Loucy (cell line): ENCODE measurements at regions not wholly inside any gene's neighbourhood (a gene's known extent, or its start where the extent isn't known, plus 50 kb on each side); places are given as distances from the start of the nearest gene placed in this dataset.

Experiments
- H2AFZ ChIP-seq: fragments of 200-600 bp; sonication (generic); 2 replicates; pipeline ENCODE4 v1.6.0; 2016; ENCODE audit warnings: antibody characterized with exemption, mild to moderate bottlenecking, low read length, moderate library complexity
- H3F3A ChIP-seq: fragments of 200-600 bp; 2 replicates; pipeline ENCODE4 v1.6.0; 2016; ENCODE audit warnings: antibody characterized with exemption, low read depth, mild to moderate bottlenecking
- H3K27me3 ChIP-seq: fragments of 200-600 bp; sonication (generic); 2 replicates; pipeline ENCODE4 v1.6.1; 2014; ENCODE audit warnings: low read length, mild to moderate bottlenecking; ENCODE audit not compliant: insufficient read depth, poor library complexity, severe bottlenecking
- H3K36me3 ChIP-seq: fragments of 200-600 bp; sonication (generic); 2 replicates; pipeline ENCODE4 v1.6.1; 2016; ENCODE audit warnings: low read length; ENCODE audit not compliant: insufficient read depth
- H3K4me1 ChIP-seq: fragments of 200-600 bp; sonication (generic); 2 replicates; pipeline ENCODE4 v1.5.1; 2014; ENCODE audit warnings: low read length, mild to moderate bottlenecking; ENCODE audit not compliant: insufficient read depth, poor library complexity, severe bottlenecking
- H3K4me2 ChIP-seq: fragments of 200-600 bp; sonication (generic); 2 replicates; pipeline ENCODE4 v1.6.0; 2014; ENCODE audit warnings: antibody characterized with exemption, low read length, low read depth, mild to moderate bottlenecking; ENCODE audit not compliant: poor library complexity, severe bottlenecking
- H3K4me3 ChIP-seq: fragments of 200-600 bp; sonication (generic); 2 replicates; pipeline ENCODE4 v1.5.1; 2014; ENCODE audit warnings: low read length, mild to moderate bottlenecking, mixed read lengths; ENCODE audit not compliant: poor library complexity, severe bottlenecking
- H3K79me2 ChIP-seq: fragments of 200-600 bp; sonication (generic); 2 replicates; pipeline ENCODE4 v1.6.1; 2014; ENCODE audit warnings: low read length; ENCODE audit not compliant: insufficient read depth
- H3K9ac ChIP-seq: fragments of 200-600 bp; sonication (generic); 2 replicates; pipeline ENCODE4 v1.6.0; 2014; ENCODE audit warnings: mild to moderate bottlenecking, low read depth, low read length, moderate library complexity; ENCODE audit not compliant: poor library complexity, severe bottlenecking
- H3K9me2 ChIP-seq: fragments of 200-600 bp; sonication (generic); replicated peaks from 2 replicates; pipeline ENCODE4 v1.6.1; 2016; ENCODE audit warnings: low read depth, low read length, mixed read lengths
- H3K9me3 ChIP-seq: fragments of 200-600 bp; sonication (generic); 2 replicates; pipeline ENCODE4 v1.6.1; 2014; ENCODE audit warnings: mild to moderate bottlenecking, antibody characterized with exemption, low read length, low read depth; ENCODE audit not compliant: insufficient read depth
- H4K20me1 ChIP-seq: fragments of 200-600 bp; sonication (generic); 2 replicates; pipeline ENCODE4 v1.6.0; 2014; ENCODE audit warnings: antibody characterized with exemption, low read length, mild to moderate bottlenecking; ENCODE audit not compliant: insufficient read depth, poor library complexity, severe bottlenecking
- CTCF ChIP-seq: fragments of 200-600 bp; sonication (generic); conservative IDR thresholded peaks from 2 replicates; pipeline ENCODE4 v1.5.1; 2014; ENCODE audit warnings: mild to moderate bottlenecking, antibody characterized with exemption, low read length
- EZH2phosphoT487 ChIP-seq: fragments of 200-600 bp; IDR thresholded peaks from 2 replicates; pipeline ENCODE4 v1.6.1; 2018; ENCODE audit warnings: antibody characterized with exemption, mild to moderate bottlenecking, moderate library complexity, borderline replicate concordance

- Histone ChIP-seq H4K20me1 (no peaks in the 10 kb centered on the region), H3K4me1 (peaks cover 10% of the 10 kb centered on the region), H3K9me3 (no peaks in the 10 kb centered on the region), H3K4me2 (no peak overlapping the region), H3K4me3 (no peak overlapping the region), H3K36me3 (no peaks in the 10 kb centered on the region), H3K9me2 (no peaks in the 10 kb centered on the region), H3F3A (no peaks in the 10 kb centered on the region), H3K79me2 (no peaks in the 10 kb centered on the region), H3K27me3 (no peaks in the 10 kb centered on the region), H2AFZ (no peak overlapping the region), H3K9ac (no peak overlapping the region)
- TF ChIP-seq CTCF (no peak), EZH2phosphoT487 (no peak)
Measured at GRCh38 chr13:104782741-104783140, 1716.5 kb upstream of the SLC10A2 start.

- H3K4me2 ChIP-seq = no peak overlapping the region
- no peak overlapping the region for H3K4me3 ChIP-seq
- H3K36me3 ChIP-seq = no peaks in the 10 kb centered on the region
Measured at GRCh38 chr13:104779311-104779993, 1713.2 kb upstream of the SLC10A2 start.

GRCh38 chr13:104773775-104774174 lies 1707.6 kb upstream of the SLC10A2 start:
- peak overlapping the region; percentile 76; the same call in 1 of the 2 replicates for H2AFZ ChIP-seq
- peak overlapping the region; percentile 19 for H3K9ac ChIP-seq
- H3K9me3 ChIP-seq = no peaks in the 10 kb centered on the region
- no peaks in the 10 kb centered on the region for H3K79me2 ChIP-seq
- peak overlapping the region; percentile 29 for H3K4me2 ChIP-seq
- H3K27me3 ChIP-seq = no peaks in the 10 kb centered on the region
- peaks cover 6% of the 10 kb centered on the region for H3K4me1 ChIP-seq
- peak overlapping the region; percentile 8 for H3K4me3 ChIP-seq
- no peak for TF ChIP-seq EZH2phosphoT487
- TF ChIP-seq CTCF = peak; percentile 80
- no peaks in the 10 kb centered on the region for H3K9me2 ChIP-seq
- H3K36me3 ChIP-seq = no peaks in the 10 kb centered on the region
- no peaks in the 10 kb centered on the region for H3F3A ChIP-seq
- no peaks in the 10 kb centered on the region for H4K20me1 ChIP-seq

More at GRCh38 chr13:104779311-104779993, 1713.2 kb upstream of the SLC10A2 start:
- no peak for TF ChIP-seq EZH2phosphoT487
- no peak for TF ChIP-seq CTCF
- Histone ChIP-seq H3K9me3 (no peaks in the 10 kb centered on the region), H3K27me3 (no peaks in the 10 kb centered on the region), H3K79me2 (no peaks in the 10 kb centered on the region), H2AFZ (no peak overlapping the region), H3K4me1 (peaks cover 10% of the 10 kb centered on the region), H4K20me1 (no peaks in the 10 kb centered on the region), H3K9me2 (no peaks in the 10 kb centered on the region), H3F3A (no peaks in the 10 kb centered on the region), H3K9ac (no peak overlapping the region)
